T-helper 2 cell (primary cell): ENCODE measurements at regions not wholly inside any gene's neighbourhood (a gene's known extent, or its start where the extent isn't known, plus 50 kb on each side); places are given as distances from the start of the nearest gene placed in this dataset.
"Not testable (repeated sequence)": the region's sequence is repeated elsewhere in the genome, so short reads cannot be mapped to it uniquely, and the experiment has no call there.

ENCODE experiments used
- DNase-seq, 5 experiments: peaks; one replicate each; pipeline versions ENCODE4 v3.0.0 to v3.0.0-alpha.2; 2012 to 2022

DNA sequence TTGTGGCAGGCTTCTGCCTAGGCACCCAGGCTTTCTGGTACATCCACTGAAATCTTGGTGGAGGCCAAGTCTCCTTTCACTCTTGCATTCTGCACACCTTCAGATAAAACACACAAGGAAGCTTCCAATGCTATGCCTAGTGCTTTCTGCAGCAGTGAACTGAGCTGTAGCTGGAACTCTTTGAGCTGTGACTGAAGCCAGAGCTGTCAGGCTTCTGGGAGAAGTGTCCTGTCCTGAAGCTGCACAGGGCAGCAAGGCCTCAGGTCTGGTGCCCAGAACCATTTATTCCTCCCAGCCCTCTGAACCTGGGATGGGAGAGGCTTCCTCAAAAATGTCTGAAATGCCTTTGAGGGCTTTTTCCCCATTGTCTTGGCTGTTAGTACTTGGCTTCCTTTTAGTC, 941.7 kb downstream of the LRFN5 start:
- DNase-seq: no peak

- DNase-seq: no peak
Measured at GRCh38 chr14:42545636-42546035, 939.0 kb downstream of the LRFN5 start.

- DNase-seq: no peak
Measured at GRCh38 chr14:42541535-42542001, 934.9 kb downstream of the LRFN5 start.

- no peak for DNase-seq
Measured at GRCh38 chr14:42535397-42535796, 928.7 kb downstream of the LRFN5 start.

DNA sequence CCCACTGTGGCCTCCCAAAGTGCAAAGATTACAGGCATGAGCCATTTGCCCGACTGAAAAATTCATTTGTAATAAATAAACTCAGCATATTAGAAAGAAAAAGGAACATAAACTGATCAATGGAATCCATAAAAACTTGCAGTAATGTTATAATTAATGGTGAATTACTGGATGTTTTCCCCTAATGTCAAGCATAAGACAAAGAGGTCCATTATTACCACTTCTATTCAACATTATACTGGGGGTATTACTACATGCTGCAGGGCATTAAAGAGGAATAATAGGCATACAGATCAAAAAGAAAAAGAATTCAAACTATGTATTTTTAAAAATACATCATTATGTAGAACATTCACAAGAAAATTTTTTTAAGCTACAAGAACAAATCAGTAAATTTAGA, 926.8 kb downstream of the LRFN5 start:
- DNase-seq: no peak

GRCh38 chr14:42532194-42532593, 925.5 kb downstream of the LRFN5 start:
- no peak for DNase-seq

GRCh38 chr14:42527141-42527540, 920.5 kb downstream of the LRFN5 start:
- DNase-seq: no peak

DNA sequence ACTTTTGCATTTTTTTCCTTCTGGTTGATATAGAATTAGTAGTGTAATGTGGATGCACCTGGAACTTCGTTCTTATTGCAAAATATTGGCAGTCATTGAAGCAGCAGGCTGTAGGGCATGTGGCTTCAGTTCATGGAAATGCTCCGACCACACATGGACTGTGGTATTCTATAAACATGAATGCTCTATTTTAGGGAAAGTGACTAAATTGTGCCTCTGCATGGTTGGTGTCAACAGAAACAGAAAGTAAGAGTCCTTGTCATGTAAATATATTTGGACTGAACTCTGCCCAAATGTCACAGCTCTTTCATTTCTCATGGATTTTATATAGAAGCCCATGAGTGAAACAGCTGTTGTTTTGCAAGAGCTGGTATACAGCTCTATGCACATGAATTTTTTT, 917.0 kb downstream of the LRFN5 start:
- no peak for DNase-seq

DNA sequence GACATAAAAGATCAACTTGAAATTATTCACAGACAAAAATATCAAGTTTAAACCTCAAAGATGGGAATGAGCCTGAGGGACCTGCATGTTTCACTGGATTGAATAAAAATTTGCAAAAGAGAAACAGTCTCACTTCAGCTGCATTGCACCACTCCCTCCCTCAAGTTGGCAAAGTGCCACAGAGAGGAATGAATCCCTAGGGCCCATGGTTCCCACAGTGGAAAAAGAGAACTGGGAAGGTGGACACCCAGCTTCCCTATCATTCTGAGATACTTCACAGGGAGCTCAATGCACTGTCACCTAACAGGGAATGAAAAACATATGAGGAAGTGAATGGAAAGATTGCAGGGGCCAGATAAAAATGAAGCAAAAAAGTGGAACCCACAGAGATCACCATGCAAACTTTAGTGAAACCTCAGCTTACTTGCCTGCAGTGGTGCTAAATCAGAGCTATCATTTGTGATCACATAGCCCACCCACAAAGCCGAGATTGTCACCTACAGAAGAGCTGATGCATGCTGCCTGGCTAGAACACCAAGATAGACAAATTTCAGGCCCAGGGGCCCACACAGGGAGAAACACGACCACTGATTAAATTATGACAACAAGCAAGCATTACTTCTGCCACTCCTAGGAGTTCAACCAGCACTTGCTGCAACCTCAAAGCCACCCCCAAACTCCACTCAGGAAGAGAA, 911.3 kb downstream of the LRFN5 start:
- DNase-seq: no peak

- DNase-seq: no peak
Measured at GRCh38 chr14:42513837-42514236, 907.2 kb downstream of the LRFN5 start.

GRCh38 chr14:42510071-42510470, 903.4 kb downstream of the LRFN5 start:
- no peak for DNase-seq

GRCh38 chr14:42508209-42508946, 901.7 kb downstream of the LRFN5 start:
- no peak for DNase-seq

GRCh38 chr14:42504433-42504832, 897.8 kb downstream of the LRFN5 start:
- DNase-seq: no peak

GRCh38 chr14:42499137-42499536, 892.5 kb downstream of the LRFN5 start:
- DNase-seq: no peak

DNA sequence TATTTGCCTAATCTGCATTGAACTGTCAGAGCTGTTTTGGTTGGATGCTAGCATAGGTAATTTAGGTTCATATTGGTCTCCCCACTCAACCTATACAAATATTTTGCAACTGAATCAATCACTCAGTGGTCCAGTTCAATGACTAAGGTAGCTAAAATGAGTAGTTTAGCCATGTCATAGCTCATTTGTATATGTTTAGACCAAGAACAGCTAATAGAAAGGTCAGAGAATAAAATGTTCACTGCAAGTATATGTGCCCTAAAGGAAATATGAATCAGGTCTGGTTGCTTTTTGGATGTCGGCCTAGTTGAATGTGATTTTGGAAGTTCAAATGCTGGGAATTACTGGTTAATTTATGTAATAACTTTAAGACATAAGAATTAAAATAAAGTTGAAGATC, 883.9 kb downstream of the LRFN5 start:
- no peak for DNase-seq

GRCh38 chr14:42488965-42489364, 882.3 kb downstream of the LRFN5 start:
- no peak for DNase-seq

- DNase-seq: not testable (repeated sequence)
Measured at GRCh38 chr14:42482345-42482971, 875.8 kb downstream of the LRFN5 start.

GRCh38 chr14:42481714-42482113, 875.0 kb downstream of the LRFN5 start:
- not testable (repeated sequence) for DNase-seq

GRCh38 chr14:42480255-42480654, 873.6 kb downstream of the LRFN5 start:
- no peak for DNase-seq

GRCh38 chr14:42475289-42475688, 868.6 kb downstream of the LRFN5 start:
- DNase-seq: no peak

- DNase-seq: no peak
Measured at GRCh38 chr14:42470427-42470719, 863.7 kb downstream of the LRFN5 start.

DNA sequence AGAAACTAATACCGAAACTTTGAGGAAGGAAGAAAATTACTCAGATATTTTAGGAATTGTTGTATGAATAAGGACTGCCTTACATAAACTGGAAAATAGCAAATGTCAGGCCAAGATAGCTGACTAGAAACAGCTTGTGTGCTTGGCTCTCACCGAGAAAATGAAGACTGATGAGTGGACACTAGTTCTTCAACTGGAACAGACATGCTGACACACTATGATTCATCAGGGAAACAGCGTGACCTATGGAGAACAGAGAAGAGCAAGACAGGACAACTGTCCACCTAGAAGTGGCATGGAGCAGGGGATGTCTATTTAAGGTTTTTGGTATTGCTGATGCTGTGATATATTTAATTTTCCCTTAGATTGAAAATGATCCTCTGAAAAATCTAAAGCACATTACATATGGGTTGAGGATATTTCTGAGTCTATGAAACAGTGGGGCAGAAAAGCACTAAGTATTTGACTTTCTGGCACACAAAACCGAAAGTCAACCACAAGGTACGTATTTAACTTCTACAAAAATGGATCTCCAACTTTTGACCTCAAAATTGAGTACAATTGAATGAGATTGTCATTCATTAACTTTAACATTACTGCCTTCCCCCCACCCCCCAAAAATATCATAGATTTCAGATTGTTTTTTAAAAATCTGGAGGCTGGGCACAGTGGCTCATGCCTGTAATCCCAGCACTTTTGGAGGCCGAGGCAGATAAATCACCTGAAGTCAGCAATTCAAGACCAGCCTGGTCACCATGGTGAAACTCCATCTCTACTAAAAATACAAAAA, 863.2 kb downstream of the LRFN5 start:
- DNase-seq: no peak

- DNase-seq: no peak
Measured at GRCh38 chr14:42460673-42461072, 854.0 kb downstream of the LRFN5 start.
